GM12864 (cell line): ENCODE measurements at regions not wholly inside any gene's neighbourhood (a gene's known extent, or its start where the extent isn't known, plus 50 kb on each side); places are given as distances from the start of the nearest gene placed in this dataset.
"Not testable (repeated sequence)": the region's sequence is repeated elsewhere in the genome, so short reads cannot be mapped to it uniquely, and the experiment has no call there.

Experiments
- DNase-seq: peaks from one replicate; pipeline ENCODE4 v3.0.0-alpha.2; 2011; ENCODE audit warnings: low read depth
- H3K4me3 ChIP-seq: 2 replicates; pipeline ENCODE4 v1.5.1; 2011; ENCODE audit warnings: mild to moderate bottlenecking, low read depth, low read length, control low read depth
- CTCF ChIP-seq: IDR thresholded peaks from 2 replicates; pipeline ENCODE4 v1.5.1; 2011; ENCODE audit warnings: low read depth, mild to moderate bottlenecking, moderate library complexity, low read length, control low read depth, inconsistent platforms; ENCODE audit errors: missing control alignments

- no peak overlapping the region for H3K4me3 ChIP-seq
- no peak for TF ChIP-seq CTCF
- DNase-seq = no peak
Measured at GRCh38 chr6:157753291-157753690, 69.8 kb upstream of the SNX9 start.

- DNase-seq, H3K4me3 ChIP-seq: not testable (repeated sequence)
Measured at GRCh38 chr6:157753801-157754200, 69.2 kb upstream of the SNX9 start.

DNA sequence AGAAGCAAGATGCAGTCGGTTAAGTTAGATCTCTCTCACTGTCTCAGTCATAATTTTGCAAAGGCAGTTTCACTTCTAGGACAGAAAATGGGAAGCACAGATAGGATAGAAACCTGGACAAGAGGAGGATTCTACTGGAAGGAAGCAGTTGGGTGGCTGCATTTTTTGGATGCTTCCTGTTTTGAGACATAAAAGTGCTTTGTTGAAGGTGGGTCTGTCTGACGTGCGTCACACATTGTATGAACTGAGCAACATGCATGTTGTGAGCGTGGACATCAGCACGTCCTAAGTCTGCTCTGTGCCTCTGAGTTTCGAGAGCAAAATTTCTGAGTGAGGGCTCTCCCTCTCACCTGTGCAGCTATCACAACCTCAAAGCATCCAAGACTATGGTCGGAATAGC lies 68.7 kb upstream of the SNX9 start:
- no peak for DNase-seq
- TF ChIP-seq CTCF = no peak
- H3K4me3 ChIP-seq = no peak overlapping the region

GRCh38 chr6:157755032-157755745 lies 67.9 kb upstream of the SNX9 start:
- H3K4me3 ChIP-seq = no peak overlapping the region
- no peak for TF ChIP-seq CTCF
- no peak for DNase-seq

DNA sequence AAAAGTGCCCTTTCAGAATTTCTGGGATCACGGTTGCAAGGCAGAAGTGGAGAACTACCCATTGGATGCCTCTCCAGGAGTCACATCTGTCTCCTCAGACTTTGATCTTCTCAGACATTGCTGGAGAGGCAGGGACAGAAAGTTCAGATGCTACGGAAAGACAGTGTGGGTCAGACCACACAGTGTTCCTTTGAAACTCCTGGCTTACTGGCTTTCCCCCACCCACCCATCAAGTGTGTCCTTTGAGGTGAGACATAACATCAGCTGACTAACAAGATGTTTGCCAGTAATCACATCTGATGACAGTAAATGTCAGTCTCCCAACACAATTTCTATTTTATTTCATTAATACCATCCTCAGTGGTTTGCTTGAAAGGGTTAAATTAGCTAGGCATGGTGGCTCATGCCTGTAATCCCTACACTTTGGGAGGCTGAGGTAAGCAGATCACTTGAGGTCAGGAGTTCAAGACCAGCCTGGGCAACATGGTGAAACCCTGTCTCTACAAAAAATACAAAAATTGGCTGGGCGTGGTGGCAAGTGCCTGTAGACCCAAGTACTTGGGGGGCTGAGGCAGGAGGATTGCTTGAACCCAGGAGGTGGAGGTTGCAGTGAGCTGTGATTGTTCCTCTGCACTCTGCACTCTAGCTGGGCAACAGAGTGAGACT lies 67.2 kb upstream of the SNX9 start:
- H3K4me3 ChIP-seq = no peak overlapping the region
- TF ChIP-seq CTCF = no peak
- DNase-seq = no peak

- TF ChIP-seq CTCF = peak; percentile 85
- H3K4me3 ChIP-seq = no peak overlapping the region
- DNase-seq = no peak
Measured at GRCh38 chr6:157756708-157757429, 66.2 kb upstream of the SNX9 start.
